HEK293T (cell line): ENCODE measurements at regions not wholly inside any gene's neighbourhood (a gene's known extent, or its start where the extent isn't known, plus 50 kb on each side); places are given as distances from the start of the nearest gene placed in this dataset.
"Not testable (repeated sequence)": the region's sequence is repeated elsewhere in the genome, so short reads cannot be mapped to it uniquely, and the experiment has no call there.

Experiments used
- CTCF ChIA-PET: fragments of 350-600 bp; formaldehyde crosslinking; extraction: SDS; loops from one replicate; lab custom pipeline; 2021; ENCODE audit warnings: antibody characterized with exemption, inconsistent platforms; lab: Yijun Ruan, JAX
- POLR2A ChIA-PET: fragments of 350-600 bp; formaldehyde crosslinking; extraction: SDS; loops from one replicate; lab custom pipeline; 2020; ENCODE audit warnings: antibody characterized with exemption, inconsistent platforms; lab: Yijun Ruan, JAX
- DNase-seq: peaks from one replicate; pipeline ENCODE4 v3.0.0; 2012; ENCODE audit warnings: mixed read lengths; ENCODE audit errors: extremely low spot score
- ARNT ChIP-seq: fragments of 450-650 bp; IDR thresholded peaks from 2 replicates; pipeline ENCODE4 v1.6.1; 2017; ENCODE audit warnings: mild to moderate bottlenecking
- BHLHE40 ChIP-seq: fragments of 450-650 bp; IDR thresholded peaks from 2 replicates; pipeline ENCODE4 v1.6.1; 2016; ENCODE audit warnings: mild to moderate bottlenecking, moderate library complexity, borderline replicate concordance
- CTBP1 ChIP-seq: fragments of 450-650 bp; IDR thresholded peaks from 2 replicates; pipeline ENCODE4 v1.6.1; 2016; ENCODE audit warnings: borderline replicate concordance
- ELF4 ChIP-seq: fragments of 450-650 bp; IDR thresholded peaks from 2 replicates; pipeline ENCODE4 v1.6.1; 2017; ENCODE audit warnings: antibody characterized with exemption
- FOXA1 ChIP-seq: fragments of 450-650 bp; IDR thresholded peaks from 2 replicates; pipeline ENCODE4 v1.6.1; 2016; ENCODE audit warnings: mild to moderate bottlenecking
- FOXK2 ChIP-seq: fragments of 450-650 bp; IDR thresholded peaks from 2 replicates; pipeline ENCODE4 v1.6.1; 2016; ENCODE audit warnings: mild to moderate bottlenecking
- FOXM1 ChIP-seq: fragments of 450-650 bp; IDR thresholded peaks from 2 replicates; pipeline ENCODE4 v1.6.1; 2017; ENCODE audit warnings: mild to moderate bottlenecking, borderline replicate concordance
- HDGF ChIP-seq: fragments of 450-650 bp; IDR thresholded peaks from 2 replicates; pipeline ENCODE4 v1.6.1; 2017; ENCODE audit warnings: antibody characterized with exemption, borderline replicate concordance
- L3MBTL2 ChIP-seq: fragments of 450-650 bp; conservative IDR thresholded peaks from 2 replicates; pipeline ENCODE4 v1.6.1; 2016; ENCODE audit warnings: mild to moderate bottlenecking
- LEF1 ChIP-seq: fragments of 450-650 bp; IDR thresholded peaks from 2 replicates; pipeline ENCODE4 v1.6.1; 2017; ENCODE audit warnings: mild to moderate bottlenecking, borderline replicate concordance
- NFRKB ChIP-seq: fragments of 450-650 bp; IDR thresholded peaks from 2 replicates; pipeline ENCODE4 v1.6.1; 2016; ENCODE audit warnings: mild to moderate bottlenecking, moderate library complexity
- SP1 ChIP-seq: fragments of 450-650 bp; IDR thresholded peaks from 2 replicates; pipeline ENCODE4 v1.6.1; 2017
- SUZ12 ChIP-seq: fragments of 450-650 bp; IDR thresholded peaks from 2 replicates; pipeline ENCODE4 v1.6.1; 2016; ENCODE audit warnings: mild to moderate bottlenecking
- TARDBP ChIP-seq: fragments of 450-650 bp; IDR thresholded peaks from 2 replicates; pipeline ENCODE4 v1.6.1; 2016
- ZNF384 ChIP-seq: fragments of 450-650 bp; IDR thresholded peaks from 2 replicates; pipeline ENCODE4 v1.6.1; 2016
- TF ChIP-seq, protein P1 (sequence below): fragments of 450-650 bp; IDR thresholded peaks from 2 replicates; pipeline ENCODE4 v1.6.1; 2016

DNA sequence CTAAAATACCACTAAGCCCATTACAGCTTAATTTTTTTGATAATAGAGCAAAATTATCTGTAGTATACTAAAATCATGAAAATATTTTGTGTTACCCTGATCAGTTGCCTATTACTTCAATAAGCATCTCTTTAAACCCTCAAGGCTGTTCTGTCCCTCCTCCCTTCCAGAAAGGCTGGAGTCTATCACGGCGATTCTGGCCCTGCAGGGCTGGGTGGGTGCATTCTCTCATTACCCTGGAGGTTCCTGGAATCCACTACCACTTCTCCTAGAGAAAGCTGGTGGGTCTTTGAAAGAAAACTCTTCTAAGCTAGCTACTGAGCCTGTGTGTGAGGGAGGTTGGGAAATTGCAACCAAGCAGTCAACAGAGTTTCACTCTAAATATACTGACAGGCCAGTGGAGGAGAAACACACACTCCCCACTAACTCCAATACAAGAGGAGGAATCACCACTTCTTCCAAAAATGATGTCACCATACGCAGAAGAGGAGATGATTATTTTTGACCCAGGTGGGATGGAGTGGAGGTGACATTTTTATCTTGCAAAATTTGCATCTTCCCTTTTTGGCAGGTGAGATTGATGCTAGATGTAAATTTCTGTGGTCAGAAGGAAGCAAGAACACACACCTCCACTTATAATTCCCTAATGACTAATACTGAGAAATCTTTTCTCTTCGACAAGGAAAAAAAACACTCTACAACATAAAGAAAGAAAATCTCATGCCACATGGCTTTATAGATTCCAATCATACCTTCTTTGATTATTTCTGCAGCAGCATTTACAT lies 182.3 kb upstream of the PHACTR1 start:
- no peak for DNase-seq
- POLR2A ChIA-PET = no interaction called here
- TF ChIP-seq LEF1 (no peak), CTBP1 (no peak), NFRKB (no peak), ZNF384 (no peak), SUZ12 (no peak), ARNT (no peak), L3MBTL2 (no peak), TARDBP (no peak), BHLHE40 (no peak), SP1 (no peak)
- TF ChIP-seq, protein P1, sequence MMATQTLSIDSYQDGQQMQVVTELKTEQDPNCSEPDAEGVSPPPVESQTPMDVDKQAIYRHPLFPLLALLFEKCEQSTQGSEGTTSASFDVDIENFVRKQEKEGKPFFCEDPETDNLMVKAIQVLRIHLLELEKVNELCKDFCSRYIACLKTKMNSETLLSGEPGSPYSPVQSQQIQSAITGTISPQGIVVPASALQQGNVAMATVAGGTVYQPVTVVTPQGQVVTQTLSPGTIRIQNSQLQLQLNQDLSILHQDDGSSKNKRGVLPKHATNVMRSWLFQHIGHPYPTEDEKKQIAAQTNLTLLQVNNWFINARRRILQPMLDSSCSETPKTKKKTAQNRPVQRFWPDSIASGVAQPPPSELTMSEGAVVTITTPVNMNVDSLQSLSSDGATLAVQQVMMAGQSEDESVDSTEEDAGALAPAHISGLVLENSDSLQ = no peak
- CTCF ChIA-PET = interaction anchor here (0.9 to 1.0 kb wide), 2 partner anchors 10 to 14 kb away, joined by 3 read pairs; no protein-coding TSS in a partner anchor

DNA sequence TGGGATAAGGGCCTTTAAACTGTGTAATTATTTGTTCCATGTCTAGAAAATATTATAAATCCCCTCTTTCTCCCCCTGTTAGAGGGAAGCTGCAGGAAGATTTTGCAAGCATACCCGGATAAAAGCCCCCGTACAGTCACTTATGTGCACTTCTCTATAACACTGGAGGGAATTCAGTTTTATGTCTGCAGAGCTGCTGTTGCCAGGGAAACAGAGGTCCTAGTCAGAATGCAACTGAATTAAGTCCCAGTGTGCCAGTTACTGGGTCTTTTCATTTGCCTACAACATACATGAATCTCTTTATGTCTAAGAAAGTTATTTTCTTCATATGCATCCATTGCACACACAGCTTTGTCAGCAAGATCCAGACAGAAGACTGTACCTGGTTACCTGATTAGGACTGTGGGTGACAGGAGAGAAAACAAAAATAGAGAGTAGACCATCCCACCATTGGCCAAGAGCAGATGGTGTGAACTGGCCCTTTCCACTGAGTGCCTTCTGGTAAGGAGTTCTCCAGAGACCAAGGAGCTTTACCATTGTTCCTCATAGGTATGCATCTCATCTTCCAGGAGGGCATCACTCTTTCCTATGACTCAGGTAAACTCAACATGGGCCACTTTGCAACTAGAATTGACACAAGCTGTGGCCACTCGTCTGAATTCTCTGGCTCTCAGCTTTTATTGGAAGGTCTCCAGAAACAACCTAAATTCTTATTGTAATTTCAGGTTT lies 180.8 kb upstream of the PHACTR1 start:
- ChIA-PET CTCF (interaction anchor here (1.5 kb wide), 1 partner anchor 246 kb away, joined by 3 read pairs; the partner anchor contains the start of gene EDN1), POLR2A (no interaction called here)
- DNase-seq = no peak
- TF ChIP-seq, protein P1 = no peak
- TF ChIP-seq LEF1 (no peak), FOXA1 (no peak), NFRKB (no peak), TARDBP (no peak), SUZ12 (no peak), HDGF (no peak), ZNF384 (no peak), CTBP1 (no peak), ELF4 (no peak), ARNT (no peak), L3MBTL2 (no peak)

DNA sequence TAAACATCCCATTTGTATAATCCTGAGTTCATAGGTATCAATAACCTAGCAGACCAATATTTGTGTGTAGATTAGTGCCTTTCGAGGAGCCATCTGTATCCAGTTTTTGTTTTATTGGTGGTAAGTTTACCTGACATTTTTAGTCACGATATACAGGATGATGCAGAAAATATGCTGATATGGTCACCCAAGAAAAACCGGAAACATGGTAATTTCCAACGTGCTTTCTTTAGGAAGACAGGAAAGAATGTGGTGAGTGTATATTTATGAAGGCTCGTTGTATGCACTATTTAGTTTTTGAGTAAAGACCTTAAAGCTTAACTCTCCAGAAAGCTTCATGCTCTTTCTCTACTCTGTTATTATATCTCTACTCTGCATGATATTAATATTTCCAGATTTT lies 180.2 kb upstream of the PHACTR1 start:
- DNase-seq = no peak
- TF ChIP-seq FOXM1 (no peak), NFRKB (no peak), LEF1 (no peak)
- ChIA-PET CTCF (no interaction called here), POLR2A (no interaction called here)

DNA sequence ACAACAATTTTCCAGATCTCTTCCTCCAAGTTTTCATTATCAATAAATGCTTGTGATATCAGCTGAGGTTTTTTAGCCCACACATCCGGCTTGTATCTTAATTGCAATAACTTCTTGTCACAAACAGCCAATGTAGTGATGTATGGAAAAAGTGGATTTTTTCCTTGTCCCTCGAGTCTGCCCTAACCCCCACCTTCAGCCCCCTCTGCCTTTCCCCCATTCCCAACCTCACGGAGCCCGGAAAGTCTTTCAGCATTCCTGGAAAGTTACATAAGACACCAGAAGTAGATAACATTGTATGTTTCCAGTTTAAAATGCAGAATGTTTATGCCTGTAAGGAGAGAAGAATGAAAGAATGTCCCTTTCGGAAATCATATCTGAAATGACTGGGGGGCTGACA lies 179.2 kb upstream of the PHACTR1 start:
- DNase-seq = no peak
- CTCF ChIA-PET = no interaction called here
- POLR2A ChIA-PET = no interaction called here
- TF ChIP-seq SUZ12 = no peak
- TF ChIP-seq, protein P1 = no peak
- no peak for TF ChIP-seq CTBP1
- no peak for TF ChIP-seq FOXA1
- TF ChIP-seq SP1 = no peak
- no peak for TF ChIP-seq LEF1
- no peak for TF ChIP-seq FOXM1
- no peak for TF ChIP-seq HDGF
- TF ChIP-seq FOXK2 = no peak
- no peak for TF ChIP-seq NFRKB

DNA sequence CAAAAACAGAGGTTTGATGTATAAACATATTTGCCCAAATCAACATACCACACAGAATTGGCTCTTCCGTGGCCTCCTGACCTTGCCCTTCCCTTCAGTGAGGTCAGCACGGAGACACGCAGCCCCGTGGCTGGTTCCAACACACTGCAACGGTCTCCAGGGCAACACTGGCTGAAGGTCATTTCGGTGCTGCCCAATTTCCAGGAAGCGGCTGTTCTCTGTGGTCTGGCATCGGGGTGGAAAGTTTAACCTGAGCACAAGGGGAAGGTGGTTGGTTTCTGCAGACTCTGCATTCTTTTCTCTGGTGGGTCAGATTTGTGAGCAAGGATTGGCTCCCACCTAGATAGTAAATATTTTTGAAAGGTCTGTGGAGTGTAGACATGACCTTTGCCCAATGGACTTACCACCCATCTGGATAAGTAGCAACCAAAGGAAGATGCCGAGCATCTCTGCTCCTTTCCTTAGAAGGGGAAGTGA lies 177.6 kb upstream of the PHACTR1 start:
- no peak for TF ChIP-seq CTBP1
- CTCF ChIA-PET = no interaction called here
- POLR2A ChIA-PET = no interaction called here
- DNase-seq = no peak

DNA sequence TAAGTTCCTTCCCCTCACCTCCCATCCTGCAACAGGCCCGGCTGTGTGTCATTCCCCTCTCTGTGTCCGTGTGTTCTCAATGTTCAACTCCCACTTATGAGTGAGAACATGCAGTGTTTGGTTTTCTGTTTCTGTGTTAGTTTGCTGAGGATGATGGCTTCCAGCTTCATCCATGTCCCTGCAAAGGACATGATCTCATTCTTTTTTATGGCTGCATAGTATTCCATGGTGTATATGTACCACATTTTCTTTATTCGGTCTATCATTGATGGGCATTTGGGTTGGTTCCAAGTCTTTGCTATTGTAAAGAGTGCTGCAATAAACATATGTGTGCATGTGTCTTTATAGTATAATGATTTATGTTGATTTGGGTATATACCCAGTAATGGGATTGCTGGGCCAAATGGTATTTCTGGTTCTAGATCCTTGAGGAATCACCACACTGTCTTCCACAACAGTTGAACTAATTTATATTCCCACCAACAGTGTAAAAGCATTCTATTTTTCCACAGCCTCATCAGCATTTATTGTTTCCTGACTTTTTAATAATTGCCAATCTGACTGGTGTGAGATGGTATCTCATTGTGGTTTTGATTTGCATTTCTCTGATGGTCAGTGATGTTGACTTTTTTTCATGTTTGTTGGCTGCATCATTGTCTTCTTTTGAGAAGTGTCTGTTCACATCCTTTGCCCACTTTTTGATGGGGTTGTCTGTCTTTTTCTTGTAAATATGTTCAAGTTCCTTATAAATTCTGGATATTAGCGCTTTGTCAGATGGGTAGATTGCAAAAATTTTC lies 174.1 kb upstream of the PHACTR1 start:
- DNase-seq, POLR2A ChIA-PET, CTCF ChIA-PET: not testable (repeated sequence)
